Osteoblast (primary cell): ENCODE measurements at regions not wholly inside any gene's neighbourhood (a gene's known extent, or its start where the extent isn't known, plus 50 kb on each side); places are given as distances from the start of the nearest gene placed in this dataset.

Experiments
- DNase-seq: peaks from one replicate; pipeline ENCODE4 v3.0.0; 2011; ENCODE audit warnings: low spot score, mixed read lengths; ENCODE audit not compliant: insufficient read length; ENCODE audit errors: missing footprints
- H2AFZ ChIP-seq: 2 replicates; pipeline ENCODE4 v1.6.0; 2011; ENCODE audit warnings: mild to moderate bottlenecking, low read length
- H3K27ac ChIP-seq: 2 replicates; pipeline ENCODE4 v1.5.1; 2011; ENCODE audit warnings: mild to moderate bottlenecking, low read depth, low read length, moderate library complexity
- H3K27me3 ChIP-seq: 2 replicates; pipeline ENCODE4 v1.6.0; 2012; ENCODE audit warnings: mild to moderate bottlenecking, control low read depth, inconsistent platforms, low read length, moderate library complexity; ENCODE audit not compliant: insufficient read depth
- H3K36me3 ChIP-seq: 2 replicates; pipeline ENCODE4 v1.5.1; 2011; ENCODE audit warnings: mild to moderate bottlenecking, low read length, control low read depth, moderate library complexity; ENCODE audit not compliant: insufficient read depth
- H3K4me1 ChIP-seq: 2 replicates; pipeline ENCODE4 v1.5.1; 2011; ENCODE audit warnings: mild to moderate bottlenecking, low read length, control low read depth, moderate library complexity; ENCODE audit not compliant: insufficient read depth
- H3K4me2 ChIP-seq: 2 replicates; pipeline ENCODE4 v1.6.0; 2011; ENCODE audit warnings: mild to moderate bottlenecking, low read length; ENCODE audit not compliant: insufficient read depth
- H3K4me3 ChIP-seq: fragments of 200-600 bp; sonication (generic); 3 replicates; pipeline ENCODE4 v1.5.1; 2012; ENCODE audit warnings: mild to moderate bottlenecking, low read length, inconsistent platforms; ENCODE audit not compliant: insufficient read depth
- H3K79me2 ChIP-seq: 2 replicates; pipeline ENCODE4 v1.6.0; 2012; ENCODE audit warnings: mild to moderate bottlenecking, low read length, control low read depth, inconsistent platforms; ENCODE audit not compliant: insufficient read depth
- H3K9me3 ChIP-seq: 2 replicates; pipeline ENCODE4 v1.5.1; 2011; ENCODE audit warnings: low read depth, low read length, control low read depth
- H4K20me1 ChIP-seq: 2 replicates; pipeline ENCODE4 v1.6.0; 2012; ENCODE audit warnings: mild to moderate bottlenecking, low read length, control low read depth; ENCODE audit not compliant: insufficient read depth
- CTCF ChIP-seq: IDR thresholded peaks from 2 replicates; pipeline ENCODE4 v1.5.1; 2011; ENCODE audit warnings: mild to moderate bottlenecking, low read depth, low read length, moderate library complexity; ENCODE audit errors: extremely low read depth

DNA sequence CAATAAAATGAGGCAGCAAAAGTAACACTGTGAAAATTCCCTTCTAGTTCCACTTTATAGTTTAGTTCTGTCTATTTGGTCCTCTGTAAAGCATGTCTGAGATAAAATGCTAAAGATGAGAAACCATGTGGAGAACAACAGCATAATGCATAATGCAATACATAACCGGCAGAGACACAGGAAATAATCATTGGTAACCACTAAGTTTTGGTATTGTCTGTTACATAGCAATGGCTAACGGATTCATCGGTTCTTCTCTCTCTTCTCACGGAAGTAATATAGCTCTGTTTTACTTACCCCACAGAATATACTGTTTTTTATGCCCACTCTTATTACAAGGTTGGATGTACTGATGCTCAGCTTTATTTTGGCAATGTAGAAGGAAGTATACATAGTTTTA, 158.9 kb downstream of the FAM174A start:
- no peak for TF ChIP-seq CTCF
- DNase-seq, result no peak
- Histone ChIP-seq H3K79me2 (no peaks in the 10 kb centered on the region), H3K36me3 (no peaks in the 10 kb centered on the region), H3K9me3 (no peaks in the 10 kb centered on the region), H3K4me1 (peaks cover 26% of the 10 kb centered on the region), H4K20me1 (no peaks in the 10 kb centered on the region), H3K4me3 (no peak overlapping the region), H3K27ac (no peak overlapping the region), H3K27me3 (no peaks in the 10 kb centered on the region), H2AFZ (no peak overlapping the region), H3K4me2 (no peak overlapping the region)

DNA sequence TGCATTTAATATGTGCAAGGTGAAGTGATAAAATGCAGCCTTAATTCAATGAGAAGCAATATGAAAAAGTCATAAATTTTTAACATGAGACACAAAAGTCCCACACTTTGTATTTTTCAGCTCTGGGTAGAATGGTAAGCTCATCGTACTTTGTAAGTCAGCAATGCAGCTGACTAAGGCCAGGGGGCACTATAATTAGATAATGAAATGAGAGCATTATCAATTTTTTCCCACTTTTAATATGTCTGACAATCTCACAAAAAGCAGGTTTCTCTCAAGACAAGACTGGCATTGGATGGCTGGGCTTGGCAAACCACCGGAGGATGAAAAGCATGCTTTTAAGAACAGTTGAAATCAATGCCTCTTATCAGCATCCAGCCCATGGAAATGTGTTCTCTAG, 162.8 kb downstream of the FAM174A start:
- Histone ChIP-seq H3K4me3 (no peak overlapping the region), H4K20me1 (no peaks in the 10 kb centered on the region), H3K27me3 (no peaks in the 10 kb centered on the region), H3K36me3 (no peaks in the 10 kb centered on the region), H2AFZ (no peak overlapping the region), H3K27ac (no peak overlapping the region), H3K79me2 (no peaks in the 10 kb centered on the region), H3K4me2 (no peak overlapping the region), H3K4me1 (no peaks in the 10 kb centered on the region), H3K9me3 (no peaks in the 10 kb centered on the region)
- DNase-seq, result no peak
- TF ChIP-seq CTCF, result peak; percentile 34

- peak; percentile 46 for TF ChIP-seq CTCF
- DNase-seq, result no peak
- no peak overlapping the region for H3K27ac ChIP-seq
- H3K27me3 ChIP-seq, result no peaks in the 10 kb centered on the region
- H3K4me3 ChIP-seq, result no peak overlapping the region
- no peak overlapping the region for H3K4me2 ChIP-seq
- no peaks in the 10 kb centered on the region for H3K9me3 ChIP-seq
- no peaks in the 10 kb centered on the region for H3K36me3 ChIP-seq
- no peaks in the 10 kb centered on the region for H3K79me2 ChIP-seq
- no peaks in the 10 kb centered on the region for H4K20me1 ChIP-seq
- no peaks in the 10 kb centered on the region for H3K4me1 ChIP-seq
- H2AFZ ChIP-seq, result no peak overlapping the region
These were observed 171.6 kb downstream of the FAM174A start for GRCh38 chr5:100706776-100707175.

- Histone ChIP-seq H3K4me1 (no peaks in the 10 kb centered on the region), H2AFZ (no peak overlapping the region), H4K20me1 (no peaks in the 10 kb centered on the region), H3K4me3 (no peak overlapping the region), H3K79me2 (no peaks in the 10 kb centered on the region), H3K27ac (no peak overlapping the region), H3K4me2 (no peak overlapping the region), H3K36me3 (no peaks in the 10 kb centered on the region), H3K9me3 (no peaks in the 10 kb centered on the region), H3K27me3 (no peaks in the 10 kb centered on the region)
- no peak for DNase-seq
- no peak for TF ChIP-seq CTCF
These were observed 173.5 kb downstream of the FAM174A start for GRCh38 chr5:100708645-100709171.
